Activated naive CD4-positive, alpha-beta T cell treated with anti-CD3 and anti-CD28 coated beads, Interleukin-2, amount 50 U/mL, for 24 hours (primary cell): ENCODE measurements at regions not wholly inside any gene's neighbourhood (a gene's known extent, or its start where the extent isn't known, plus 50 kb on each side); places are given as distances from the start of the nearest gene placed in this dataset.
"Not testable (repeated sequence)": the region's sequence is repeated elsewhere in the genome, so short reads cannot be mapped to it uniquely, and the experiment has no call there.

Experiments
- H3K27ac Mint-ChIP-seq: one replicate; pipeline ENCODE4 v1.8.0; 2021; ENCODE audit warnings: mild to moderate bottlenecking, mixed read lengths
- H3K27me3 Mint-ChIP-seq: one replicate; pipeline ENCODE4 v1.8.0; 2021; ENCODE audit warnings: mixed read lengths
- H3K36me3 Mint-ChIP-seq: one replicate; pipeline ENCODE4 v1.8.0; 2021; ENCODE audit warnings: mixed read lengths
- H3K4me1 Mint-ChIP-seq: one replicate; pipeline ENCODE4 v1.8.0; 2021; ENCODE audit warnings: mixed read lengths
- H3K4me3 Mint-ChIP-seq: one replicate; pipeline ENCODE4 v1.8.0; 2021; ENCODE audit warnings: mild to moderate bottlenecking, mixed read lengths
- H3K9me3 Mint-ChIP-seq: one replicate; pipeline ENCODE4 v1.8.0; 2021; ENCODE audit warnings: mixed read lengths

- Mint-ChIP-seq H3K4me1 (peaks cover 32% of the 10 kb centered on the region), H3K9me3 (peaks cover under 1% of the 10 kb centered on the region), H3K36me3 (peaks cover 25% of the 10 kb centered on the region), H3K4me3 (no peak overlapping the region), H3K27ac (no peak overlapping the region), H3K27me3 (no peaks in the 10 kb centered on the region)
Measured at GRCh38 chr14:35174342-35174741, 52.0 kb downstream of the PRORP start.

- peaks cover 28% of the 10 kb centered on the region for H3K4me1 Mint-ChIP-seq
- no peak overlapping the region for H3K27ac Mint-ChIP-seq
- H3K4me3 Mint-ChIP-seq = no peak overlapping the region
Measured at GRCh38 chr14:35180179-35180578, 57.8 kb downstream of the PRORP start.

GRCh38 chr14:35184891-35185290 lies 62.5 kb downstream of the PRORP start:
- not testable (repeated sequence) for H3K9me3 Mint-ChIP-seq, H3K4me3 Mint-ChIP-seq, H3K4me1 Mint-ChIP-seq, H3K27ac Mint-ChIP-seq, H3K27me3 Mint-ChIP-seq
- peaks cover 10% of the 10 kb centered on the region for H3K36me3 Mint-ChIP-seq

More at GRCh38 chr14:35180179-35180578, 57.8 kb downstream of the PRORP start:
- H3K27me3 Mint-ChIP-seq = no peaks in the 10 kb centered on the region
- no peaks in the 10 kb centered on the region for H3K9me3 Mint-ChIP-seq
- peaks cover 17% of the 10 kb centered on the region for H3K36me3 Mint-ChIP-seq

- Mint-ChIP-seq H3K27ac (no peak overlapping the region), H3K4me3 (no peak overlapping the region), H3K27me3 (no peaks in the 10 kb centered on the region), H3K9me3 (no peaks in the 10 kb centered on the region), H3K36me3 (peaks cover 18% of the 10 kb centered on the region), H3K4me1 (peaks cover 5% of the 10 kb centered on the region)
Measured at GRCh38 chr14:35189422-35189821, 67.1 kb downstream of the PRORP start.

GRCh38 chr14:35193161-35193560 lies 70.8 kb downstream of the PRORP start:
- H3K4me3 Mint-ChIP-seq = no peak overlapping the region
- H3K27ac Mint-ChIP-seq = no peak overlapping the region
- H3K36me3 Mint-ChIP-seq = peaks cover 14% of the 10 kb centered on the region
- no peaks in the 10 kb centered on the region for H3K9me3 Mint-ChIP-seq
- peaks cover 22% of the 10 kb centered on the region for H3K4me1 Mint-ChIP-seq
- no peaks in the 10 kb centered on the region for H3K27me3 Mint-ChIP-seq

- H3K9me3 Mint-ChIP-seq, H3K27ac Mint-ChIP-seq, H3K4me3 Mint-ChIP-seq, H3K27me3 Mint-ChIP-seq: not testable (repeated sequence)
- Mint-ChIP-seq H3K36me3 (peaks cover 14% of the 10 kb centered on the region), H3K4me1 (peaks cover 23% of the 10 kb centered on the region)
Measured at GRCh38 chr14:35194183-35194582, 71.8 kb downstream of the PRORP start.

GRCh38 chr14:35196571-35196970 lies 74.2 kb downstream of the PRORP start:
- H3K27me3 Mint-ChIP-seq = no peaks in the 10 kb centered on the region
- H3K4me3 Mint-ChIP-seq = no peak overlapping the region
- H3K4me1 Mint-ChIP-seq = peaks cover 30% of the 10 kb centered on the region
- no peaks in the 10 kb centered on the region for H3K9me3 Mint-ChIP-seq
- peak overlapping the region; percentile 84 for H3K27ac Mint-ChIP-seq
- H3K36me3 Mint-ChIP-seq = peaks cover 10% of the 10 kb centered on the region

GRCh38 chr14:35197015-35197414 lies 74.7 kb downstream of the PRORP start:
- Mint-ChIP-seq H3K4me1 (peaks cover 28% of the 10 kb centered on the region), H3K27ac (peak overlapping the region; percentile 84), H3K36me3 (peaks cover 6% of the 10 kb centered on the region), H3K9me3 (no peaks in the 10 kb centered on the region), H3K4me3 (no peak overlapping the region), H3K27me3 (no peaks in the 10 kb centered on the region)

- H3K4me1 Mint-ChIP-seq = peaks cover 50% of the 10 kb centered on the region
- H3K4me3 Mint-ChIP-seq = peak overlapping the region; percentile 50
- no peaks in the 10 kb centered on the region for H3K27me3 Mint-ChIP-seq
- peaks cover 3% of the 10 kb centered on the region for H3K36me3 Mint-ChIP-seq
- H3K27ac Mint-ChIP-seq = peak overlapping the region; percentile 89
- no peaks in the 10 kb centered on the region for H3K9me3 Mint-ChIP-seq
Measured at GRCh38 chr14:35201066-35201465, 78.7 kb downstream of the PRORP start.

GRCh38 chr14:35202195-35202594 lies 79.8 kb downstream of the PRORP start:
- Mint-ChIP-seq H3K4me1 (peaks cover 43% of the 10 kb centered on the region), H3K4me3 (peak overlapping the region; percentile 47), H3K27ac (peak overlapping the region; percentile 93), H3K27me3 (no peaks in the 10 kb centered on the region), H3K36me3 (peaks cover 3% of the 10 kb centered on the region), H3K9me3 (no peaks in the 10 kb centered on the region)

- H3K4me3 Mint-ChIP-seq = no peak overlapping the region
- no peaks in the 10 kb centered on the region for H3K27me3 Mint-ChIP-seq
Measured at GRCh38 chr14:35205737-35206136, 83.4 kb downstream of the PRORP start.

GRCh38 chr14:35211067-35211466 lies 81.1 kb upstream of the PSMA6 start:
- Mint-ChIP-seq H3K27me3 (no peaks in the 10 kb centered on the region), H3K4me3 (no peak overlapping the region), H3K27ac (no peak overlapping the region)

More at GRCh38 chr14:35205737-35206136, 83.4 kb downstream of the PRORP start:
- H3K9me3 Mint-ChIP-seq = no peaks in the 10 kb centered on the region
- peaks cover 45% of the 10 kb centered on the region for H3K4me1 Mint-ChIP-seq
- peak overlapping the region; percentile 82 for H3K27ac Mint-ChIP-seq
- H3K36me3 Mint-ChIP-seq = peaks cover 3% of the 10 kb centered on the region

GRCh38 chr14:35212471-35213142 lies 79.6 kb upstream of the PSMA6 start:
- Mint-ChIP-seq H3K27ac (peak overlapping the region; percentile 56), H3K4me3 (no peak overlapping the region), H3K9me3 (no peaks in the 10 kb centered on the region), H3K36me3 (peaks cover 5% of the 10 kb centered on the region), H3K4me1 (peaks cover 19% of the 10 kb centered on the region), H3K27me3 (no peaks in the 10 kb centered on the region)

More at GRCh38 chr14:35211067-35211466, 81.1 kb upstream of the PSMA6 start:
- H3K9me3 Mint-ChIP-seq = no peaks in the 10 kb centered on the region
- H3K36me3 Mint-ChIP-seq = peaks cover 4% of the 10 kb centered on the region
- peaks cover 22% of the 10 kb centered on the region for H3K4me1 Mint-ChIP-seq

- peak overlapping the region; percentile 24 for H3K27ac Mint-ChIP-seq
- no peaks in the 10 kb centered on the region for H3K27me3 Mint-ChIP-seq
- peaks cover 19% of the 10 kb centered on the region for H3K4me1 Mint-ChIP-seq
- no peaks in the 10 kb centered on the region for H3K9me3 Mint-ChIP-seq
- peaks cover 7% of the 10 kb centered on the region for H3K36me3 Mint-ChIP-seq
- H3K4me3 Mint-ChIP-seq = no peak overlapping the region
Measured at GRCh38 chr14:35213143-35213788, 78.9 kb upstream of the PSMA6 start.

- no peaks in the 10 kb centered on the region for H3K27me3 Mint-ChIP-seq
- peaks cover 19% of the 10 kb centered on the region for H3K4me1 Mint-ChIP-seq
- peaks cover 10% of the 10 kb centered on the region for H3K36me3 Mint-ChIP-seq
- no peak overlapping the region for H3K4me3 Mint-ChIP-seq
- H3K27ac Mint-ChIP-seq = no peak overlapping the region
- H3K9me3 Mint-ChIP-seq = no peaks in the 10 kb centered on the region
Measured at GRCh38 chr14:35213869-35214387, 78.3 kb upstream of the PSMA6 start.

GRCh38 chr14:35214402-35214801 lies 77.8 kb upstream of the PSMA6 start:
- H3K9me3 Mint-ChIP-seq, H3K4me3 Mint-ChIP-seq, H3K27me3 Mint-ChIP-seq: not testable (repeated sequence)
- peaks cover 12% of the 10 kb centered on the region for H3K36me3 Mint-ChIP-seq
- peak overlapping the region; percentile 46 for H3K27ac Mint-ChIP-seq
- H3K4me1 Mint-ChIP-seq = peaks cover 19% of the 10 kb centered on the region
